ENCODE measurements at regions not wholly inside any gene's neighbourhood (a gene's known extent, or its start where the extent isn't known, plus 50 kb on each side); places are given as distances from the start of the nearest gene placed in this dataset.

GRCh38 chr16:60295451-60295850 lies 1561.3 kb upstream of the GOT2 start:
- Histone ChIP-seq H3K4me3 (ENCODE audit: insufficient read depth, low read length) (no peak overlapping the region), H3K4me2 (ENCODE audit: insufficient read depth, low read length) (no peak overlapping the region), H3K4me1 (ENCODE audit: insufficient read depth, low read length) (no peaks in the 10 kb centered on the region), H3K9me3 (ENCODE audit: low read depth, low read length) (no peaks in the 10 kb centered on the region), H3K27ac (ENCODE audit: low read depth, low read length) (no peak overlapping the region), H2AFZ (ENCODE audit: low read length) (no peak overlapping the region), H3K79me2 (ENCODE audit: insufficient read depth, low read length) (no peaks in the 10 kb centered on the region), H3K36me3 (ENCODE audit: insufficient read depth, low read length) (no peaks in the 10 kb centered on the region), H3K27me3 (ENCODE audit: insufficient read depth, low read length) (no peaks in the 10 kb centered on the region), H4K20me1 (ENCODE audit: insufficient read depth, low read length) (no peaks in the 10 kb centered on the region)
- no peak for TF ChIP-seq CTCF (IDR thresholded peaks at IDR 0.05; ENCODE audit: extremely low read depth, low read depth, low read length)
- DNase-seq (ENCODE audit: insufficient read length, low spot score, missing footprints), result no peak

DNA sequence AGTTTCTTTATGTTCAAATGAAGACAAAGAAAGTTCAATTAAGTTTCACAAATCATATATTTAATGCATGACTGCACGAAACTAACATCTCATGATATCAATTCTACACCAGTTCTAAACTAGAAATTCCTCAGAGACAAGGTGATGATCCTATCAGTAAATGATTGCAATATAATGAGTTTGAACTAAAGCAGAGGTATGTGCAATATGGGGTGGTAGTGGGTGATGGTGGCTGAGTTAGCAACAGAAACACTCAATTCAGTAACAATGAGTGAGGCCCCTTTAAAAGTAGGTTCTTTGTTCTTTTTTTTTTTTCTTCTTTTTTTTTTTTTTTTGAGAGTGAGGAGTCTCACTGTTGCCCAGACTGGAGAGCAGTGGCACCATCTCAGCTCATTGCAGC lies 1551.7 kb upstream of the GOT2 start:
- DNase-seq (ENCODE audit: insufficient read length, low spot score, missing footprints), result no peak
- H3K4me2 ChIP-seq (ENCODE audit: insufficient read depth, low read length), result no peak overlapping the region
- no peak for TF ChIP-seq CTCF (IDR thresholded peaks at IDR 0.05; ENCODE audit: extremely low read depth, low read depth, low read length)
- H3K27ac ChIP-seq (ENCODE audit: low read depth, low read length), result no peak overlapping the region
- H3K4me3 ChIP-seq (ENCODE audit: insufficient read depth, low read length), result no peak overlapping the region
- H2AFZ ChIP-seq (ENCODE audit: low read length), result no peak overlapping the region
- H3K79me2 ChIP-seq (ENCODE audit: insufficient read depth, low read length), result no peaks in the 10 kb centered on the region
- no peaks in the 10 kb centered on the region for H3K4me1 ChIP-seq (ENCODE audit: insufficient read depth, low read length)
- H3K36me3 ChIP-seq (ENCODE audit: insufficient read depth, low read length), result no peaks in the 10 kb centered on the region
- no peaks in the 10 kb centered on the region for H4K20me1 ChIP-seq (ENCODE audit: insufficient read depth, low read length)
- H3K27me3 ChIP-seq (ENCODE audit: insufficient read depth, low read length), result no peaks in the 10 kb centered on the region
- no peaks in the 10 kb centered on the region for H3K9me3 ChIP-seq (ENCODE audit: low read depth, low read length)

DNA sequence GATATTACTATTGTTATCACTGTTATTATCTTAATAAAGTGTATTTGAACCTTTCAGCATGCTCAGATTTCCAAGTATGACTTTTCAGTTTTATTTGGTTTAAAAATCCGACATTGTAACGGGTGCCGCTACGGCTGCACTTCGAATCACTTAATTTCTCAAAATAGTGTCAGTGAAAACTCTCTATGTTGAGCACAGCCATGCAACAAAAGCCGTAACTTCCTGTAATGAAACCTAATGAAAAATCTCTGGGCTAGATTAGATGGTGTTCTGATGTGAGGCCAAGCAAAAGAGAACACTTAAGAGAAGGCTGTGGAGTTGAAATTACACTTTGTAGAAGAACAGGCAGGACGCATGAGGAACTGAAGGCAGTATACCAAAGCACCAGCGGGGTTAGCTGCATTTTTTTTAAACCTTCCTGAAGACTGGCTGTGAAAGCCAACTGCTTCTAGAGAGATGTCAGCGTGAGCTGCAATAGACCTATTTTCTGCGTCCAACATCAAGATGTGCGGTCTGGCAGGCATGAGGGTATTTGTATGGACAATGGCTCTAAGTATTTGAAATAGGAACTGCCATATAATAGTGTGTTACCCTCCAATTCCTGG lies 1545.0 kb upstream of the GOT2 start:
- no peaks in the 10 kb centered on the region for H3K4me1 ChIP-seq (ENCODE audit: insufficient read depth, low read length)
- H3K9me3 ChIP-seq (ENCODE audit: low read depth, low read length), result no peaks in the 10 kb centered on the region
- no peaks in the 10 kb centered on the region for H3K27me3 ChIP-seq (ENCODE audit: insufficient read depth, low read length)
- TF ChIP-seq CTCF (IDR thresholded peaks at IDR 0.05; ENCODE audit: extremely low read depth, low read depth, low read length), result no peak
- no peak overlapping the region for H3K27ac ChIP-seq (ENCODE audit: low read depth, low read length)
- H3K4me3 ChIP-seq (ENCODE audit: insufficient read depth, low read length), result no peak overlapping the region
- DNase-seq (ENCODE audit: insufficient read length, low spot score, missing footprints), result no peak
- no peaks in the 10 kb centered on the region for H4K20me1 ChIP-seq (ENCODE audit: insufficient read depth, low read length)
- no peak overlapping the region for H3K4me2 ChIP-seq (ENCODE audit: insufficient read depth, low read length)
- no peaks in the 10 kb centered on the region for H3K36me3 ChIP-seq (ENCODE audit: insufficient read depth, low read length)
- H3K79me2 ChIP-seq (ENCODE audit: insufficient read depth, low read length), result no peaks in the 10 kb centered on the region
- H2AFZ ChIP-seq (ENCODE audit: low read length), result no peak overlapping the region

DNA sequence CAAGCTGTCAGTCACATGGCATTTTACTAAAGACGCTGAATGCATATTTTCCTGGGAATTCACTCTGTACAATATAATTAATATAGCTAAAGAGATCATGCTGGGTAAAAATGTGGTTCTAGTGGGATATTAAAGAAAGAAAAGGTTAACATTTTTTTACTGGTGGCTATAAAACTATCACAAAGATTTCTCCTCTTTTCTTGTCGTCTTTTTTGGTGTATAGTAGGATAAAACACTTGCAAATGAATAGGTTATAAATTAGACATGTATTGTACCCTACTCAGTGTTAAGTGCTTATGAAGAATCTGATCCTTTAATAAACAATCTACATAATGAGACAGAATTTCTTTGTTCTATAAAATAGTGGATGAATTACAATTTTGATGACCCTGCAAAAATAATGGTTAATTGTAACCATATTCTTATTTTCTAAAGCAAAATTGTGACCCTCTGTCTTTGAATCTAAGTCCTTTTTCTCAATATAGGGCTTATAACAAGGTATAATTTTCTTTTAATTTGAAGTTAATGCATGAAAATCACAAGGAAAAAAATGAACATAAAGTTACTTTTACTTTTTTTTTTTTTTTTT lies 1540.4 kb upstream of the GOT2 start:
- no peaks in the 10 kb centered on the region for H3K4me1 ChIP-seq (ENCODE audit: insufficient read depth, low read length)
- H3K27me3 ChIP-seq (ENCODE audit: insufficient read depth, low read length), result no peaks in the 10 kb centered on the region
- DNase-seq (ENCODE audit: insufficient read length, low spot score, missing footprints), result no peak
- no peaks in the 10 kb centered on the region for H3K79me2 ChIP-seq (ENCODE audit: insufficient read depth, low read length)
- TF ChIP-seq CTCF (IDR thresholded peaks at IDR 0.05; ENCODE audit: extremely low read depth, low read depth, low read length), result no peak
- no peak overlapping the region for H3K4me3 ChIP-seq (ENCODE audit: insufficient read depth, low read length)
- H3K36me3 ChIP-seq (ENCODE audit: insufficient read depth, low read length), result no peaks in the 10 kb centered on the region
- H3K4me2 ChIP-seq (ENCODE audit: insufficient read depth, low read length), result no peak overlapping the region
- no peaks in the 10 kb centered on the region for H3K9me3 ChIP-seq (ENCODE audit: low read depth, low read length)
- no peak overlapping the region for H3K27ac ChIP-seq (ENCODE audit: low read depth, low read length)
- H4K20me1 ChIP-seq (ENCODE audit: insufficient read depth, low read length), result no peaks in the 10 kb centered on the region
- H2AFZ ChIP-seq (ENCODE audit: low read length), result no peak overlapping the region
